Thyroid gland (tissue), 4 donors: ENCODE measurements at regions not wholly inside any gene's neighbourhood (a gene's known extent, or its start where the extent isn't known, plus 50 kb on each side); places are given as distances from the start of the nearest gene placed in this dataset.

Experiments
- POLR2A ChIP-seq, 2 donors: fragments of 450-650 bp; IDR thresholded peaks; one replicate each; pipeline ENCODE4 v1.6.1; 2017; ENCODE audit warnings: antibody characterized with exemption in 2 of 2, mild to moderate bottlenecking in 2 of 2, moderate library complexity in 1 of 2
- TF ChIP-seq, protein P1 (sequence below), 6 experiments: fragments of 200-600 bp in 3 of 6; fragments of 450-650 bp in 3 of 6; sonication (generic) in 3 of 6; IDR thresholded peaks; one replicate each; pipeline ENCODE4 v1.5.1; 2016 to 2019; ENCODE audit warnings: antibody characterized with exemption in 6 of 6, mild to moderate bottlenecking in 2 of 6, inconsistent platforms in 1 of 6, moderate library complexity in 1 of 6

DNA sequence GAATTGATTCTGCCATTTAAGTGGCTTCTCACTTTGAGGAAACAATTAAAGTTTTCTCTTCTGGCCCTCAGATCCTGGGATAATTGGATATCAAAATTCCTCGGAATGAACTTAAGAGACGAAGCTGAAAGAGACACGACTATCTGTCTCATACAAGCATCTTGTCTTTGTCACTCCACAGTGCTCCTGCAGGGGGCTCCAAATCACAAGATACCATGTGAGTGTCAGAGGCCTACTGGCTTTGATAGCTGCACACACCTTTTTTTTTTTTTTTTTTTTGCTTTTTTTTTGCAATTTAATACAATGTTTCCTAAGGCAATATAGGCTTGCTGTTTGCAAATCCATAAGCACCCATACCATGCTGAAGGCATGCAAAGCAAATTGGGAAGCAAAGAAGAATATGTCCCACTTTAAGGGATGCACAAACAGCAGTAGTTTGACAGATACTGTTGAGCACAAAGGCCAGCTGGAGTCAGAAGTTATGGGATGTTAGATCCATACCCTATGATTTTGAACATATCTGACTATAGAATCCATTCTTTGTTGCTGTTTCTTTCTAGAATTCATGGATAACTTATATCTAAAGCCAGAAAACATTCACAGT, 109.0 kb upstream of the CBLN2 start:
- TF ChIP-seq, protein P1, sequence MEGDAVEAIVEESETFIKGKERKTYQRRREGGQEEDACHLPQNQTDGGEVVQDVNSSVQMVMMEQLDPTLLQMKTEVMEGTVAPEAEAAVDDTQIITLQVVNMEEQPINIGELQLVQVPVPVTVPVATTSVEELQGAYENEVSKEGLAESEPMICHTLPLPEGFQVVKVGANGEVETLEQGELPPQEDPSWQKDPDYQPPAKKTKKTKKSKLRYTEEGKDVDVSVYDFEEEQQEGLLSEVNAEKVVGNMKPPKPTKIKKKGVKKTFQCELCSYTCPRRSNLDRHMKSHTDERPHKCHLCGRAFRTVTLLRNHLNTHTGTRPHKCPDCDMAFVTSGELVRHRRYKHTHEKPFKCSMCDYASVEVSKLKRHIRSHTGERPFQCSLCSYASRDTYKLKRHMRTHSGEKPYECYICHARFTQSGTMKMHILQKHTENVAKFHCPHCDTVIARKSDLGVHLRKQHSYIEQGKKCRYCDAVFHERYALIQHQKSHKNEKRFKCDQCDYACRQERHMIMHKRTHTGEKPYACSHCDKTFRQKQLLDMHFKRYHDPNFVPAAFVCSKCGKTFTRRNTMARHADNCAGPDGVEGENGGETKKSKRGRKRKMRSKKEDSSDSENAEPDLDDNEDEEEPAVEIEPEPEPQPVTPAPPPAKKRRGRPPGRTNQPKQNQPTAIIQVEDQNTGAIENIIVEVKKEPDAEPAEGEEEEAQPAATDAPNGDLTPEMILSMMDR (IDR thresholded peaks at IDR 0.05), result peak in 4 of 6 experiments; percentile 38 to 55 (median 42)
- TF ChIP-seq POLR2A (IDR thresholded peaks at IDR 0.05), result no peak
